ENCODE measurements at regions not wholly inside any gene's neighbourhood (a gene's known extent, or its start where the extent isn't known, plus 50 kb on each side); places are given as distances from the start of the nearest gene placed in this dataset.

GRCh38 chr14:48107646-48108045 is 432.2 kb upstream of the MDGA2 start:
- no peaks in the 10 kb centered on the region for H3K36me3 ChIP-seq

DNA sequence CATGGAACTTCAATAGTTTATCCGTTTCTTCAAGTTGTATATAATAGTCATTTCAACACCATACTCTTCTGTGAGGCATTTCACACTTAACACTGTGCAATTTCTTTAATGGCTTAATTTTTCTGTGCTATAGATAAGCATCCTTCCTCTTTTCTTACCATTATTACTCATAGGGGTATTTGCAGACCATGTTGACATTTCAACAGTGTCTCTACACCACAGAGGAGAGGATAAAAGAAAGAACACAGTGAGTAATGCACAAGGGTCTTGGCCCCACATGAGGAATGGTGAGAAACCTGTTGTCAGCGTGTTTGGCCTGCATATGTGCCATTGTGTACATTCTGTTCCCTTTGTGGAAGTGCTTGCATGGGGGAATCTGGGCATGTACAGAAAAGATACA is 421.5 kb upstream of the MDGA2 start:
- Histone ChIP-seq H3K36me3 (no peaks in the 10 kb centered on the region), H3K9me3 (no peaks in the 10 kb centered on the region), H3K4me3 (no peak overlapping the region), H3K27ac (no peak overlapping the region), H3K27me3 (no peaks in the 10 kb centered on the region), H3K4me1 (no peaks in the 10 kb centered on the region)
- TF ChIP-seq POLR2A (IDR thresholded peaks at IDR 0.05) (no peak), CTCF (IDR thresholded peaks at IDR 0.05) (no peak)
- intact Hi-C loops (cut with DNase I; ENCODE audit: low total_unique reads) = no loop called here
- no peak for DNase-seq

More at GRCh38 chr14:48107646-48108045, 432.2 kb upstream of the MDGA2 start:
- H3K4me1 ChIP-seq = no peaks in the 10 kb centered on the region
- TF ChIP-seq CTCF (IDR thresholded peaks at IDR 0.05) (no peak), POLR2A (IDR thresholded peaks at IDR 0.05) (no peak)
- no peak overlapping the region for H3K4me3 ChIP-seq
- no peak overlapping the region for H3K27ac ChIP-seq
- DNase-seq = no peak
- H3K27me3 ChIP-seq = no peaks in the 10 kb centered on the region
- no peaks in the 10 kb centered on the region for H3K9me3 ChIP-seq
- intact Hi-C loops (cut with DNase I; ENCODE audit: low total_unique reads) = no loop called here

DNA sequence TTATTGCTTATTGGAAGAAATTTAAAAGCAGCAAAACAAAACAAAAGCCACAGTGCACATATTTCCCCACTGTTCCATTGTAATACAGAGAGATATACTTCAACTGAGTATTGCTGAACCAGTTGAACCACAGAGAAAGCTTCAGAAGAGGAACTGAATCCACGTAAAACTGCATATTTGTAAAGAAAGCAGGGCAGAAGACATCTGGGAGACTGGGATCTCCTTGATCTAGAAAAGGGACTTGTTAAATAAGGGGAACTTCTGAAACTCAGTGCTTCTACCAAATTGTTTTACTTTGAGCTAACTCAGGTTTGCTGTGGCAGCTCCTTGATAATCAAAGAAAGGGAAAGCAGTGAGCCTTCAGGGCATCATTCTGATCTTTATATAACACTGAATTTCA is 411.1 kb upstream of the MDGA2 start:
- Histone ChIP-seq H3K9me3 (no peaks in the 10 kb centered on the region), H3K4me1 (no peaks in the 10 kb centered on the region), H3K27me3 (no peaks in the 10 kb centered on the region), H3K36me3 (no peaks in the 10 kb centered on the region), H3K4me3 (no peak overlapping the region), H3K27ac (no peak overlapping the region)
- DNase-seq = no peak
- no peak for TF ChIP-seq CTCF (IDR thresholded peaks at IDR 0.05)
- no peak for TF ChIP-seq POLR2A (IDR thresholded peaks at IDR 0.05)
- intact Hi-C loops (cut with DNase I; ENCODE audit: low total_unique reads) = no loop called here

DNA sequence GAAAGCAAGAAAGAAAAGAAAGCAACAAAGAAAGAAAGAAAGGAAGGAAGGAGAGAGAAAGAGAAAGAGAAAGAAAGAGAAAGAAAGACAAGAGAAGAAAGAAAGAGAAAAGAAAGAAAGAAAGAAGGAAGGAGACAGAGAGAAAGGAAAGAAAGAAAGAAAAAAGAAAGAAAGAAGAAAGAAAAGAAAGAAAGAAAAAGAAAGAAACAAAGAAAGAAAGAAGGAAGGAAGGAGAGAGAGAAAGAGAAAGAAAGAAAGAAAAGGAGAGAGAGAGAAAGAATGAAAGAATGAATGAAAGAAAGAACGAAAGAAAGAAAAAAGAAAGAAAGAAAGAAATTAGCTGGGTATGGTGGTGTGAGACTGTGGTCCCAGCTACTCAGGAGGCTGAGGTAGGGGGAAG is 400.1 kb upstream of the MDGA2 start:
- Histone ChIP-seq H3K4me1 (no peaks in the 10 kb centered on the region), H3K27ac (no peak overlapping the region), H3K27me3 (no peaks in the 10 kb centered on the region), H3K9me3 (no peaks in the 10 kb centered on the region), H3K4me3 (no peak overlapping the region), H3K36me3 (no peaks in the 10 kb centered on the region)
- DNase-seq = no peak
- intact Hi-C loops (cut with DNase I; ENCODE audit: low total_unique reads) = no loop called here
- TF ChIP-seq POLR2A (IDR thresholded peaks at IDR 0.05) = no peak
- no peak for TF ChIP-seq CTCF (IDR thresholded peaks at IDR 0.05)

GRCh38 chr14:48052973-48053372 is 377.6 kb upstream of the MDGA2 start:
- no peaks in the 10 kb centered on the region for H3K36me3 ChIP-seq
- H3K27me3 ChIP-seq = no peaks in the 10 kb centered on the region
- H3K4me3 ChIP-seq = no peak overlapping the region
- no peaks in the 10 kb centered on the region for H3K9me3 ChIP-seq
- no peak overlapping the region for H3K27ac ChIP-seq
- DNase-seq = no peak
- no peaks in the 10 kb centered on the region for H3K4me1 ChIP-seq
- intact Hi-C loops (cut with DNase I; ENCODE audit: low total_unique reads) = no loop called here
- no peak for TF ChIP-seq CTCF (IDR thresholded peaks at IDR 0.05)

Data from uterus (tissue), 3 donors.